Activated CD4-positive, alpha-beta T cell treated with anti-CD3 and anti-CD28 coated beads for 48 hours (primary cell): ENCODE measurements at regions not wholly inside any gene's neighbourhood (a gene's known extent, or its start where the extent isn't known, plus 50 kb on each side); places are given as distances from the start of the nearest gene placed in this dataset.

Source experiments
- DNase-seq: peaks from one replicate; pipeline ENCODE4 v3.0.0-alpha.2; 2020

DNA sequence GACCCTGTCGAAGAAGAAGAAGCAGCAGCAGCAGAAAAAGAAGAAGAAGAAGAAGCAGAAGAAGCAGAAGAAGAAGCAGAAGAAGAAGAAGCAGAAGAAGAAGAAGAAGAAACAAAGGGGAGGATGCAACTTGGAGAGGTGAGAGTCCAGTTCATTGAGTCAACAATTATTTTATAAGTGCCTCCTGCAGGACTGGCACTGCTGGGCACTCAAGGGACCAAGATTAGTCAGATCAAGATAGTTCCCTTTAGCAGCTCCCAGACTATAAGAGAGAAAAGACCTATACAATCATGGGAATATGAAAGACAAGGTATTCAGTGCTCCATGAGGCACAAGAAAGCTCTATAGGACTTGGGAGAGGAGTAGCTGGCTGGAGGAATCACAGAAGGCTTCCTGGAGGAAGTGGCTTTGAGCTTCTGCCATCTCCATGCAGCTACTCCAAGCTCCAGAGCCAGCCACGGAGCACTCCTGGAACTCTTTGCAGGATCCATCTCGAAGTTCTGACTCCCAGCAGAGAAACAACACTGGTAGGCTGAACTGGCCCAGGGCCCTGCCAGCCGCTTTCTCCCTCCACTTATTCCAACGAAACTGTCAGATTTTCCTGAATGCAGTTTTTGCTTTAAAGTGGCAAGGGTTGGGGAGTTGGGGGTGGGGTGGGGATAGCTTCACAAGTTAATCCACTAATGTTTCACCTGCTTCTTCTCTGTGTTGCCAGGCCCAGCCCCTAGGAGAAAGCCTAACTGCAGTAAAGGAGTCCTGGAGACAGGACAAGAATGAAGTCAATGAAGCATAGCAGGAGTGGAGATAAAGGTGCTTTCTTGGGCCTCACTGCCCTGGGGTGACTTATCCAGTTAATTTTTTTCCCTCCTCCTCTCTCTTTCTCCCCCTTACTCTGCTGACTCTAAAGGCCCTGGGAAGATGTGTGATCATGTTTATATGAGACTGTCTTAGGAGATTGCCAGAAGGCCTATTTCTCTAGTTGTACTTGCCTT is 140.1 kb upstream of the PARP11 start:
- no peak for DNase-seq

DNA sequence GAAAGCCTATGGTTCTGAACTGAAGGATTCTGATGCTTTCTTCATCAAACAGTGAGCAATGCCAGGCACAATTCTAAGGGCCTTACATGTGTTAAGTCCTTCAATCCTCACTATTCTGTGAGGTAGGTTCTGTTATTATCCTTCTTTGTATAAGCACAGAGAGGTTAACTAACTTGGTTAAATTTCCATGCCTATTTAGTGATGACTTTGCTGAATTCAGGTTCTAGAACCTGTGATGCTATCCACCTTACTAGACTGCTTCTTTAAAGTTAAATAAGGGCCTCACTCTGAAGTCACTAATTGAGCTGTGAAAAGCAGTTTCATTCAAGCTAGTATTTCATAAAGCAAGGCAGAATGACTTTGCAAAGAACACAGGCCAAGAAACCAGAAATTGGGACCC is 138.9 kb upstream of the PARP11 start:
- DNase-seq: no peak

DNA sequence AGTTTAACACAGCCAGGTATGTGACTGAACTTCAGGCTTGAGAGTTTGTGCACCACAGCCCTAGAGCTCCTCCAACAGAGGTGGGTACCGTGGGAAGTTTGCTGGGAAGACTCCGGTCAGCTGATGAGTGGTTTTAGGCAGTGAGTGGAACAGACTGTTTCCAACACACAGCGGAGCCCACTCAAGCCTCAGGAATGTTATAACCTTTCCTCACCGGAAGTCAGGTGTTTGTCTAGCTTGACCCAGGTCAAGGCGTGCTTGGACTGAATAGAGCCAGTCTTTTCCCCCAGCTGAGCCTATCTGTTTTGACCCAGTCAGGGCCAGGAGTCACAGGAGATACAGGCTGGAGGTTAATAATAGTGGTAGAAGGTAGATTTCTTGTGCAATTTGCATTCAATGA is 138.4 kb upstream of the PARP11 start:
- DNase-seq: no peak

DNA sequence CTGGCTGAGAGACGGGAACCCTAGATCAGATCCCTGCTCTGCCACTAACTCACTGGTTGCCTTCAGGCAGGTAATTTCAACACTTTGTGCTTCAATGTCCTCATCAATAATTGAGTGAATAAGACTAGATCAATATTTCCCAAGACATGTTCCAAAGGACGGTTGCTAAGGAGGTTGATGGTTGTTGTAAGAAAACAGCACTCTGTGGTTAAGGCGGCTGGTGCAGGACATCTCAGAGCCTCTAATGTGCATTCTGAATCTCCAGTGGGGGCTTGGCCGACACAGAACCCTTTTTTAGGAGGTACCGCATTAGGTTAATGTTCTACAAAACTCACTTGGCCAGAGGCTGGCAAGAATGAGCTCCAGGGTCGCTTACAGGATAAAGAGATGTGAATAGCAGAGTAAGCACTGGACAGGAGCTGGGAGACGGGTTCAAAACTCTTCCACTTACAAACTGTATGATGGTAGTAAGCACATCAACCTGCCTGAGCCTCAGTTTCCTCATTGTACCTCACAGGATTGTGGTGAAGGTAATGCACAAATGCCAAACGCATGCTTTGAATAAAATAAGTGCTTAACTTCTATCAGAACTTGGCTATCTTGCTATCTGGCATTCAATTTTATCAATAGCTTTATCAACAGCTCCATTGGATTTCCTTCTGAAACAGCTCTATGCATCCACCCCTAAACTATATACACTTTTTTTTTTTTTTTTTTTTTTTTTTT is 136.9 kb upstream of the PARP11 start:
- DNase-seq: no peak

DNA sequence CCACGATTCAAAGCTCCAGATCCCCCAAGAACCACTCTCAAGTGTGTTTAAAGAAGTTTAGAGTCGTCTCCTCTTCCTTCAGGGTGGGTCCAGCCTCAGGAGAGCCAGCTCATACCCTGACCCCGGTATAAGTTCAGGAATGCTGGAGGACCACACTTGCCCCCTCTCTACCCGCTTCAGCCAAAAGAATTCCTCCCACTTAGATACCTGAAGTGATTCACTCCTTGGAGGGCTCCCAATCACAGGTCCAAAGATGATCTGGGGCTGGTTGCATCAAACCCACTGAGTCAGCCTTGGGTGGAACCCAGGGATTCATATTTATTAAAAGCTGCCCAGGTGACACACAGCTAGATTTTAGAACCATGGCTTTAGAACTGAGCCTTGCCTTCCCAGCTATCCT is 133.5 kb upstream of the PARP11 start:
- DNase-seq: no peak

DNA sequence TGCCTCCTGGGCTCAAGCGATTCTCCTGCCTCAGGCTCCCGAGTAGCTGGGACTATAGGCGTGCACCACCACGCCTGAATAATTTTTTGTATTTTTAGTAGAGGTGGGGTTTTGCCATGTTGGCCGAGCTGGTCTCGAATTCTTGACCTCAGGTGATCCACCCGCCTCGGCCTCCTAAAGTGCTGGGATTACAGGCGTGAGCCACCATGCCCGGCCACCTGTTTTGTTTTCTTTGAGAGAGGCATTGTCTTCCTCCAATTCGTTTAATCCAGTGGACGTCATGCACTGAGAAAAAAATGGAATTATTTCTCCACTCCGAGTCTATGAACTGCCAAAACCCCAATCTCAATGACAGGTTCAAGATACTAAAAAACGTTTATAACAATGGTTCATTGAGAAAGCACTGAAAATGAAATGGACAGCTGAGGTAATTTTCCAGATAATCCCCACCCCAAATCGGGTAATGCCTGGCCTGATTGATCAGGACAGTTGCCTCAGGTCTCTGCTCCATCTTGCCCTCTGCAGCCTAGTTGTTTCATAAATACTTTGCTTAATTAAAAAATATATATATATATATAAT is 132.7 kb upstream of the PARP11 start:
- DNase-seq: no peak

DNA sequence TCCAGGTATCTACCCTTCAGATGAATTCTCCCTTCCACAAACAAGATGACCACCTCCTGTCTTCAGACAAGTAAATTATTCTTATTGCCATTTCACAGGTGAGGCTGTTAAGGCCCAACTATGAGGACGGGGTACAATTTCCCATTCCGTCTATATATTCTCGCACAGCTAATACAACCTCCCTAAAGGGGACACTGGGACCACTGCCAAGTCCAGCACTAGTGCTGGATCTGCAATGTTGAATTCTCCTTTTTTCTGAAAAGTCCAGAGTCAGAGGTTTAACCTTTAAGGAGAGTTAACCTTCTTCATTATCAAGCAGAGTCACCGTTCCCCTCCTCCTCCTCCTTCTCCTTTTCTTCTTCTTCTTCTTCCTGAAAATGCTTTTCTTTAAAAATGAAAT is 130.4 kb upstream of the PARP11 start:
- DNase-seq: no peak

DNA sequence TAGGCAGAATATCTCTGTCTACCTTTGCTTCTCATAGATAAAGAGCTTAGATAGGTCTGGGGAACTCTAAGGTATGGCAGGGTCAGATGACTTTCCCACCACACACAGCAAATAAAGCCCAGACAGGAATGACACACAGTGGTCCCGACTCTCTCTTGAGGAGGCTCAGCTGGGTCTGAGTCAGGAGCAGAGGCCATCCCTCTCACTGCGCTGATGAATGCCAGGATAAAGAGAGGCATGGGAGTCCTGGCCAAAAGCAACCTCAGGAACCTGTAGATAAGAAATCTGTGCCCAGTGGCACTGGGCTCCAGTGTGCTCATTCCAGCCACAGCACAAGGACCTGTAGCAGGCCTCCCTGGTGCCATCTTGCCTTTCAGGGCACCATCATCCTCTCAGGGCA is 129.4 kb upstream of the PARP11 start:
- no peak for DNase-seq

DNA sequence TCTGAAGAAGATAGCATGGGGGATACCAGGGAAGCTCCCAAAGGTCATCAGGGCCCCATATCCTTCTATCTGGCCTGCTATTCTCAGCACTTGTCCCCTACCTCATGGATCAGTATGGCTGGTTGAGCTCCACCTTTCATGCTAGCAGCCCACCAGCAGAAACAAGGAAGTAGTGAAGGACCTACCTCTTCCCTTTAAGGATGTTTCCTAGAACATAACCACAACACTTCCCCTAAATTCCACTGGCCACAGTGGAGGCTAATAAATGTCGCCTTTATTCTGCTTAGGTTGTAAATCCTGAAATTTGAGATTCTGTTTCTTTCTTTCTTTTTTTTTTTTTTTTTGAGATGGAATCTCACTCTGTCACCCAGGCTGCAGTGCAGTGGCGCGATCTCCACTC is 128.6 kb upstream of the PARP11 start:
- DNase-seq: no peak

DNA sequence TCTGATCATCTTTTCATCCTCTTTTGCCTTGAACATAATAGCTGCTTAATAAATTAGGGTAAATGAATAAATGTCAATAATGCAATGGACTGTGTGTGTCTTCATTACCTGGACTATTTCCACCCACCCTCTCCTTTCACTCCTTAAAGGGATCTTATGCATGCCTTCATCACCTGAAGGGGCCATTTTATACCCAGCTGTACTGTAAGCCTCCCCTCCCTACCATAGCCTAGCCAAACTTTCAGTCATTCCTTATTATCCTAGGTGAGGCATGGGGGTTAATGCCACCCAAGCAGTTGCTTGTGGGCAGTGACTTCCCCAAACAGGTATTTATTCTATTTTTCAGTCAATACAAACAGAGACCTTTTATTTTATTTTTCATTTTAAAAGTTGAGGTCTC is 127.8 kb upstream of the PARP11 start:
- DNase-seq: no peak

DNA sequence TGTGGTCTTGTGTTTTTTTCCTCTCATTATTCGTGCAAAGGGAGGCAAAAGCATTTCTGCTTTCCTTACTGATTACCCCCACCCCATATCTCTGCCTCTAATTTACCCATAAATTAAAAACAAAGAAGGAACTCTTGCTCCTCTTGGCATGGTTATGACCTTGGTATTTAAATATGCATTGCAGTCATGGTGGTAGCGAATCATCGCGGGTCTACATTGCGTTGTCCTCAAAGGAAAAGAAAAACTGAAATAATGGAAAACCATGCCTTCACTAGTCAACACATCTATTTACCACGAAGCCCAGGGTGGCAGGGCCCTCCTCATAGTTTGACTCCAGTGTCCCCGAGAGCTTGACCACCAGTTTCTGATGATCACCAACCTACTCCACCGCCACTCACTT is 126.7 kb upstream of the PARP11 start:
- DNase-seq: no peak

DNA sequence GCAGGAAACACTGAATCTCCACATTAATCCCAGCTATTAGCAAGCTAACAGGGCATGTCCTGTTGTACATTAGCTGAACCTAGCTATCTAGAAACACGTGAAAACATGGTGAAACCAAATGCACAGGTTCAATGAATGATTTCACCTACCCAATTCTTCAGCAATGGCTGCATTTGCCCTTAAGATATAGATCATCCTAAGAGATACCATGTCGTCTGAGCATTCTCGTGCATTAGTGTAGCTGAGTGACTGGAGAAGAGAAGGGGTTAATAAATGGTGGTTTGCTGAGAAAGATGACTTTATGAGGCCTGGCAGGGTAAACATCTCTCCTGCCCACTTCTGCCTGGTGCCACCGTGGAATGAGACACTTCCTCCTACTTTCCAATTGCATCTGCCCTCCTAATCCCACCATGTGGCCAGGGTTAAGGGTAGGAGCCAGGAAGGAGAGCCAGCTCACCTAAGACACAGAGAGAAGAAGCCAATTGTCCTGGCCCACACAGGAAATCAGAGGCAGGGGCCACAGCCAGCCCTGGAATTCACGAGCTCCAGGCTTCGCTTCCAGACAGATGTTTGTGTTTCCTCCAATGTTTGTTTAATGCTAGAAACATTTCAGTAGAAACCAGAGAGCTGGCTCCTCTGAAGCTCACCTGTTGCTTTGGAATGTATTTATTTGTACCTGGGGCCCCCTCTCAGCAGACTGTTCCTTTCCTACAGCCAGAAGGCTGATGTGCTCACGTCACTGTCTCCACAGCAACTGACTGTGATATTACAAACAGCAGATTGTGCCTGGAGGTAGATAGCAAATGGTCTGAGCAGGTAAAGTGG is 126.0 kb upstream of the PARP11 start:
- no peak for DNase-seq

DNA sequence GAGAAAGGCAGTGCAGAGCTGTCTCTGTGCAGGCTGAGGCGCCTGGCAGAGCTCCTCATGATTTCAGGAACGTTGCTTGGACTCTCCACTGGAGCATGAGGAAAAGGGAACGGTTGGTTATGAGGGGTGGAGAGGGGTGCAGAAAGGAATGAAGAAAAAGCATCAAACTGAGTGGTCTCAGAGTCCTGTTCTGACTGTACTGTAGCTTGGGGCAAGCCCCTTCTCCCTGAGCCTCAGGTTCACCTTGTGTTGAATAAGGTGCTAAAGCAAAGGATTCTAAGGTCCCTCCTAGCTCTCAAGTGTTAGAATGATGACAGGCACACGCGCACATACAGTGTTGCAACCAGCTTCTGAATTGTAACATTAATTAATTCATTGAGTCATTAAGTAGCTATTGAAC is 125.2 kb upstream of the PARP11 start:
- no peak for DNase-seq

DNA sequence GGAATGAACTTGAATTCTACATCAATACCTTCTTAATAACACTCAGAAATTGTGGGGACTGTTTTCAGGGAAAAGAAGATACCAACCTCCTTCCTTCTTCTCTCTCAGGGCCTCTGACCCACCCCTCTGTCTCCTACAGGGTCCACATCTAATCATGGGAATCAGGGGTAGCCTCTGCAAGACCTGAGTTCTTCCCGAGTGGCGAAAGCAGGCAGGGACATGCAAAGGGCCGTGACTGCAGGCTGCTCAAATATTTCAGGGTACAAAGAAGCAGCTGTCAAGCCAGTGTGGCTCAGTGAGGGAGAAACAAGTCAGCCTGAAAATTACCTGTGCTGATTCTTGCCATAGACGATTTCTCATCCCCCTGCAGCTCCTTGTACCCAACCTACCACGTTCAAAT is 123.1 kb upstream of the PARP11 start:
- DNase-seq: no peak

DNA sequence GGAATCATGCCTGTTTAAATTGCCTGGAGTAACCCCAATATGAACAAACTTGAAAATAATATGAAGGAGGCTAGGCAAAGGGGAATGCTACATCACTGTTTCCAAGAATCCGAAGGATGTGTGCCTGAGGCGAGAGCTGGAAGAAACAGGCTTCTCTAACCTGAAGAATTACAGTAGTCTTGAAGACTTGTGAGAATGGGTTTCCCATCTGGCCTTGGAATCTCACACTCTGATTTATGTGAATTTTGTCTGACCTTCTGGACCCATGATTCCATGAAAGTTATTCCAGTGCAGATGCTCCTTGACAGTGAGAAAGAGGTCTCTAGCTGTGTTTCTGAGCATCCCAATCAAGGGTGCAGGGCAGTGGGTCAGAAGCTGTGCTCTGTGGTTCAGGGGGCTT is 122.1 kb upstream of the PARP11 start:
- DNase-seq: no peak

DNA sequence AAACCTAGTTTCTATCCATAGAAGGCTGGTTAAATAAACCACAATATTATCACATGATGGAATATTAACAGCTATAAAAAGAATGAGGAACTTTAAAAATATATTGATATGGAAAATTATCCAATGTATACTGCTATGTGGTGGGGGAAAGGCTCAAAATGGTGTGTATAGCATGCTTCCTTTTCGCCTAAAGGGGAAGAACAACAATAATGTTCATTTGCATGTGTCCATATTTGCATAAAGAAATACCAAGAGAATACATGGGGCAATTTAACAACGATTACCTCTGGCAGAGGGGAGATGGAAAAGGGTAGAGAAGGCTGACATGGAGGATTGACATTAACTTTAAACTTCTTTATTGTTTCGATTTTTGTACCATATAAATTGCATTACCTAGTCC is 121.3 kb upstream of the PARP11 start:
- no peak for DNase-seq

DNA sequence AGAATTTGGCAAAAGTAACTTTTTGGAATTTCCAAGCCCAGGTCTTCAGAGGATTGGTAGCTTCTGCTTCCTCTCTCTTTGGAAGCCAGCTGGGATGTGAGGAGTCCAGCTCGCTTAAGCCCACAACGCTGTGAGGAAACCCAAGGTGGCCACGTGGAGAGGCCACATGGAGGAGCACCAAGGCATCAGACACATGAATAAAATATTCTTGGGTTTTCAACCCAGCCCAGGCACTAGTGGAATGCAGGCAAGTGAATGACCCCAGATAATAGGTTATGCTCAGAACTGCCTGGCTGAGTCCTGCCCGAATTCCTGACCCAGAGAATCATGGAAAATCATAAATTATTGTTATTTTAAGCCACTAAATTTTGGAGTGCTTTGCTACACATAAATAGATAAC is 119.7 kb upstream of the PARP11 start:
- DNase-seq: no peak

DNA sequence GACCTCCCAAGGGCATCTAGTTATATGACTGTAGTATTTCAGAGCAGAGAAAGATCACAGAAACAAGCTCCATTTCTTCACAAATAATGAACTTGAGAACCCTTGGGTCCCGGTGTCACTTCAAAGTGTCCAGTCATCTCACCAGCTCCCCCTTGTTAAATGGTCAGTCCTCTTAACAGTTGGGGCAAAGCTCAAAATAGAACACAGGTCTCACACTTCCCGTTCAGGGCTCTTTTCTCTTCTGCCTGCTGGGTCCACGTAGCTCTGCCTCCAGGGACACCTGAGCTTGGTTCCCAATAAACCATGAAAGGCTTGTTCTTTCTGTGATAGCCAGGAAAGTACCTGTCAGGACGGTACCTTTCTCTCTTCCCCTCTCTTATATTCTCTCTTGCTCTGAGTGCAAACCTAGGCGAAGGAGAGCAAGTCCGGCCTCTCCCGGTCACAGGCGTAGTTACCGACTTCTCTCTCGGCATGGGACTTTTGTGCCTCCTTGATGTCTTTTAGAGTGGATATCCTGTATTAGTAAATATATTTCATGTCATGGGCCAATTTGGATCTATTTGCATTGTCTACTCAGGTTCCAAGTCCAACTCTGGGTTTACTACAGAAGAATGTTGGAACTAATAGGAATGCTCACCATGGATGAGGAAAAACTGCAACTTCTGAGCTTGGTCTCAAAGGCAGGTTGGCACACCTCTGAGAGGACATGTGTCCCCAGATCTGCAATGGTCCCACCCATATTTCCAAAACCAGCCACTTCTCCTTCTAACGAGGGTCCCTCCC is 118.8 kb upstream of the PARP11 start:
- no peak for DNase-seq

DNA sequence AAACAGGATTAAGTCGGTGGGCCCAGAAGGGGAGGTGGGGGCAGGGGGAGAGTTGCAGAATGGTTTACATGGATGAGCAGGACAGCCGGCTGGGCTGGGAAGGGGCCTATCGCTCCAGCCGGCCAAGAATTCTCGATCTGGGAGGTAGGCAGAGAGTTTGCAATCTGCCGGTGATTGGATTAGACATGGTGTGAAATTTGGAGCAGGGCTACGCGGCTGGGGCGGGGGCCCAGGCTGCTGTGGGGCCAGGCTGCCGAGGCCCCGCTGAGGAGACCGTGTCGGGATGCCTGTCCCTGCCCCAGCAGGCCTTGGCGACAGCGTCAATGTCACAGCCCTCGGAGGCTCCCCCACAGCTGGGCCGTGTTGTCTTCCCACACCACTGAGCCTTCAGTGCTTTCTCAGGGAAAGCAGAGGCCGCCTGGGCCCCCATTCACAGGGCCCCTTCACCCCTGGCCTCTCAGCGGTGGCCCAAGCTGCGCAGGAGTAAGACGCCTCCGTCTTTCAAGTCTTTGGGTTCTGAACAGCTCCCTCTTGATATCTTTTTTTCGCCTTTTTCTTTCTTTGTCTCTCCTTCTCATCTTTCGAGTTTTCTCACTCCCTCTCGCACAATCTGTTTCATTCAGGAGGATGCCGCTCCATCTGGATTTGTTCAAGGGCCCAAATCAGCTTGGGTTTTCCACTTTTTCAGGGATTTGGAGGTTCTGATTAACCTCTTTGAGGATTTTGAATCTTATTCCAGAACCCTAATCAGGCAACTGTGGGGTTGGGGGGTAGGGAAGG is 117.5 kb upstream of the PARP11 start:
- DNase-seq: no peak

DNA sequence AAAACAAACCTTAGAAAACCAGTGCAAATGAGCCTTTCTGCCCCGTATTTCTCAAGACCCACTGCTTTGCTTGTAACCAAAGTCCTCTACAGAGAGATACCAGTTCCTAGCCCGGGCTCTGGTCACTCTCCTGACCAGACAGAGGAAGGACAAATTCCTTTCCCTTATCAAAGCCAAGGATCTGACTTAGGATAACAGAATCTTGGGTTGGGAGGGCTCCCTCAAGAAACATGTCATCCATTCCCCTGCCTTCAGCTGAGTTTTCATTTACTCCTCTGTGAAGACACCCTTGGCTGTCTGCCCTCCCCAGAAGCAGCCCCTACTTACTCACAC is 116.0 kb upstream of the PARP11 start:
- no peak for DNase-seq

DNA sequence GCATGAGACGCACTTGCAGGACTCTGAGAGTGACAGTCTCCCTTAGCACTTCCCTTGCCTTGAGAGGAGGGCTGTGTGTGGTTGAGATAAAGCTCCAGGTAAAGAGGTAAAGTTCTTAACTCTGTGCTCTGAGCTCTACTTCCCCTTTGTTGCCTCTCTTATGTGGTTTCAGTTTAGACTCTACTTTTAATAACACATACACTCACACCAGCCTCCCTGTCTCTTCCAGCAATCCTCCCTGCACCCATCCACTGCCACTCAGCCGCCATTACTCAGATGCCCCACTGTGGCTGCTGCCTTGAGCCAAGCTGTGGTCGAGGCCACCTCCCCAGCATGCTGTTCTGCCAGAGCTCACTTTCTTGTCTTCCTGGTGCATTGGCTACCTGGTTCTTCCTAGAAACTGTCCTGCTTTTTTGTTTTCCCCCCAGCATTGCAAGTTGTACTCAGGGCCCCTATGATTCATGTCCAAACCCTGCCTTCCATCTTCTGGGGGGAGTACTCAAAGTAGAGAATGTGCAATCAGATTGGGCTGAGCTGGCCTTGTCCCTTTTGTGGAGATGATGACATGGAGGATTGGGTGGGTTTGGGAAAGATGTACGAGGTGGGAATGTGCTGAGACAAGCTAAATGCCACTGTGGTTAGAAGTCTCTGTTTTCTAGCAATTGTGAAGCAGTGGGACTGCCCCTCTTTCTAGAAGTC is 115.5 kb upstream of the PARP11 start:
- peak; percentile 45 for DNase-seq
